SH-SY5Y (cell line): ENCODE measurements at regions not wholly inside any gene's neighbourhood (a gene's known extent, or its start where the extent isn't known, plus 50 kb on each side); places are given as distances from the start of the nearest gene placed in this dataset.

Experiments used
- GATA2 ChIP-seq: IDR thresholded peaks from 2 replicates; pipeline ENCODE4 v1.6.1; 2011; ENCODE audit warnings: mild to moderate bottlenecking, low read depth, low read length
- GATA3 ChIP-seq: IDR thresholded peaks from 2 replicates; pipeline ENCODE4 v1.6.1; 2011; ENCODE audit warnings: low read depth, mild to moderate bottlenecking, low read length, moderate library complexity

DNA sequence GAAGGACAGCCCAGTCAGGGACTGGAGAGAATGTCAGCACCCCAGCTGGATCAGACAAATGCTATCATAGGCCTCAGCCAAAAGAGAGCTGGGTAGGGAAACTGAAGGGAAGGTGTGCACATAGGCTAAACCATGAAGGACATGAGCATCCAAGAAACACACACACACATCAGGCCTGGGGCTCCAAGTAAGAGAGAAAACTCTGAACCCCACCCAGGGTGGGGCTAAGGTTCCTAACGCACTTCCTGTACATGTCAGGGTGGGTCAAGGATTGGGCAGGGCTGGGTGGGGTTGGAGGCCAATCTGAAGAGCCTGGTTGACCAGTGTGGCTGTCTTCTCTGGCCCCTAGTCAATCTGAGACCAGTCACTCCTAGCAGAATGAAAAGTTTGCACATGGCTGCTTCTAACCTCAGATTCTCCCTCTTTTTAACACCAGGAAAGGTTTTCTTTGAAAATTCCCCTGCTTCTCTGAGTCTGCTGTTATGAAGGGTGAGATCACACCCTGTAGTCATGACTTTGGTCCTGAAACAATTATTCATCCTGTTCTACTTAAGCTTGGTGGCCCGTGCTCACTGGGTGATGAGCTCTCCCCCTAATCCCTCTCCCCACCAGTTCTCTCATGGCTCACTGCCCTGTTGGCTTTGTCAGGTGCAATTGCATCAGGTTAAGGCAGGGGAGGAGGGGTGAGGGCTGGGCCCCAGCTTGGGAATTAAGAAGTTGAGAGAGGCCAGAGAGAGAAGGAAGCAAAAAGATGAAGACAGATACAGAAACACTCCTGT, 88.4 kb downstream of the MAFB start:
- TF ChIP-seq GATA2: no peak
- no peak for TF ChIP-seq GATA3
